Hematopoietic multipotent progenitor cell (in vitro differentiated cells): ENCODE measurements at regions not wholly inside any gene's neighbourhood (a gene's known extent, or its start where the extent isn't known, plus 50 kb on each side); places are given as distances from the start of the nearest gene placed in this dataset.

ENCODE experiments used
- DNase-seq, 3 donors: peaks; one replicate each; pipeline ENCODE4 v3.0.0-alpha.2; 2011 to 2015; ENCODE audit warnings: low read depth in 2 of 3, low spot score in 2 of 3

DNA sequence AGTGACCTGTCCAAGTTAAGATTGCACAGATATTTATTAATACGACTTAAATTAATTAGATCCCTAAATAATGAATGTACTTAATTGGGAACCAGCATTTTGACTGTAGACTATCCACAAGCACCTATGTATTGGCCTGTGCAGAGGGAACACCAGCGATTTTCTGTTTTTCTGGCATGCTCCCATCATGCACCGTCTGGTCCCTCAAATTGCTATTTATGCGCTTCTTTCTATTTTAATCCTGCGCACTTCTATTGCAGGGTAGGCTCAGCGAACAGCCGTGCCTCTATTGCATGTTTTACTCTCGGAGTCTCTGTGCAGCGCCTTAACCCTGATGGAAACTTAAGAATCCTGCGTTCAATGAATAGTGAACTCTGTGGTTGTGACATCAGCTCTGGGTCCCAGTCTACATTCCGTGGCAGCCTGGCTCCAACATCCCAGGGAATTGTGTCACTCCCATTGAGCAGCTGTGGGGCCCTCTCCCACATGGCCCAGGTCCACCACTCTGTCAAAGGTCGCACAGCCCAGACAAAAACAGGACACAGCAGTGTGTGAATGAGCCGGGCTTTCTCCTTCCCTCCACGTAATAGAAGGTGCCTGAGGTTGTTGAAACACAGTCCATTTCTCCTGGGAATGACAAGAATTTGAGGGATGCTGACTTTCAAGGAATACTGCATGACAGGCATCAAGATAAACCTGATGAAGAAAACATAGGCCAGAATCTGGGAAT is 239.7 kb upstream of the KLF6 start:
- no peak for DNase-seq

DNA sequence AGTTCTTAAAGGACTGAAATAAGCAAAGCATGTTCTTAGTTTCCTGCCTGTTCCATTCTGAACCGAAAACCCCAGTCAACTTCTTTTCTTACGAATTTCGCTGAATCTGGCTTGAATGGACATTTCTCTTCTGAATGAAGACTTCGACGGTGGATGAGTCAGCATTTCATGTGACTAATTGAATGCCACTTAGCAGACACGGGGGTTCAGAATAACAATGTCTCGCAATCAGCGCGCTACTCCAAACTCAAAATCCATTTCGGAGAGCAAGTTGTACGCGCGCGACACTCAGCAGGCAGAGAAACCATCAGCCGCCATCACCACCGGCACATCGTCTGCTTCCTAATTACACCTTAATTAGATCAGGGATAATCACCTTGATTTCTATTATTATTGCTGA is 239.0 kb upstream of the KLF6 start:
- no peak for DNase-seq

DNA sequence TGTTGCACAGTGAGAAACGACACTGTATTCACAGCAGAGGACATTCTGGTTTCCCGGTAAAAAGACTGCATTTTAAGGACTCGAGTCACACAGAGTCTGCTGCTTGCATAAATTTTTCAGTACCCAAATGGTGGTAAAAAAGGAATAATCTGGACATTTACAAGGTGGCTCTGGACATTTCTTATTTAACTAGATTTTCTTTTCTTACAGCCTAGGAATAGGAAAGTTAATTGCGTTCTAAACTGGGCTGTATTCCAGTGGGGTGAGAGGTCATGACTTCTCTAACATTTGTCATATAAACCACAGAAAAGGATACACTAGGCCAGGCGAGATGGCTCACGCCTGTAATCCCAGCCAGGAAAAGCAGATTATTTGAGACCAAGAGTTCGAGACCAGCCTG is 237.5 kb upstream of the KLF6 start:
- DNase-seq, result no peak

DNA sequence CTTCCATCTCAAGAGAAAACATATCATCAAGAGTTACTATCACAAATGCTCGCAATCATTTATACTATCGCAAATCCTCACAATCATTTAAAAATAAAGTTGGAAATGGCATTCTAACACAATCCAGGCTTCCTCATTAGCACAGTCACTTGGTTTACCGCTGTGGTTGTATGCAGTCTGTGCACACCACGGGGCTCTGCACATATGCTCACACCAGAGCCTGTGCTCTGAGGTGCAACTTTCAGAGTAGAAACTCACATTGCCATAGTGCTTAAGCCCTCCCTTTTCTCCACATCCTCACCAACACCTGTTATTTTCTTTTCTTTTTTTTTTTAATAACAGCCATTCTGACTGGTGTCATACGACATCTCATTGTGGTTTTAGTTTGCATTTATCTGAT is 235.6 kb upstream of the KLF6 start:
- no peak for DNase-seq

DNA sequence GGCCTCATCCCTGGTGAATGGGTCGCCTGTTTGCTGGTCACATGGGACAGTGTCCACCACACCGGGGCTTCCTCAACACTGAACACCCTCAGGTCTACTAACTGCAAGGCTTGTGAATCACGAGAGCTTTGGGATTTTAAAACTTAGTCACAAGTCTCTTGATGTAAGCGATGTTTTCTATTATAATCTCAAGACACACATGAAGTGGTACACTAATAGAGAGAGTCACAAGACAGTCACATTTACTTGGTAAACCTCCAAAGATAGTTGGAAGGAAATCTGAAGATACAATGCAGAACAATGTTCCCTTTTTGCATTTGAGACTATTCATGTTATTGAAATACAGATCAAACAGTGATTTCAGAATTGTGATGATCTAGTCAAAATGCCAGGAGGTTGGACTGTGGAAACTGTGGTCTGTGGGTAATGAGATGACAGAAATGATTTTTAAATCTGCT is 233.1 kb upstream of the KLF6 start:
- peak in 2 of 3 donors; percentile 3 to 33 for DNase-seq

DNA sequence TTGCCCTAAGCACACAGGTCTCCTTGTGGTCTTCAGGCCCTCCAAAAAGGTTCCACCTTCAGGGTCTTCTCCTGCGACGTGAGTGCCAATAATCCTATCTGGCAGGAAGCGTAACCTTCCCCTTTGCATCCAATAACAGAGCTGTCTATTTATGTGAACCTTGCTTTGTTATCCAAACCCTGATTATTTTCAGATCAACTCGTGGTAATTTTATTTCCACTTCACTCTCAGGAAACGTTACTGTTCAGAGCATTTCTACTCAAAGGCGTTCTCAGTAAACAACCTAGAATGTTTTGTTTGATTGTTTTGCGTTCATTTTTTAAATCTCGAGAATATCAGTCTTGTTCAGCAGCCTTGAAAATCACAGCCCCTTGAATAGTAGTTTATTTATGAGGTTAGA is 232.3 kb upstream of the KLF6 start:
- DNase-seq, result no peak

DNA sequence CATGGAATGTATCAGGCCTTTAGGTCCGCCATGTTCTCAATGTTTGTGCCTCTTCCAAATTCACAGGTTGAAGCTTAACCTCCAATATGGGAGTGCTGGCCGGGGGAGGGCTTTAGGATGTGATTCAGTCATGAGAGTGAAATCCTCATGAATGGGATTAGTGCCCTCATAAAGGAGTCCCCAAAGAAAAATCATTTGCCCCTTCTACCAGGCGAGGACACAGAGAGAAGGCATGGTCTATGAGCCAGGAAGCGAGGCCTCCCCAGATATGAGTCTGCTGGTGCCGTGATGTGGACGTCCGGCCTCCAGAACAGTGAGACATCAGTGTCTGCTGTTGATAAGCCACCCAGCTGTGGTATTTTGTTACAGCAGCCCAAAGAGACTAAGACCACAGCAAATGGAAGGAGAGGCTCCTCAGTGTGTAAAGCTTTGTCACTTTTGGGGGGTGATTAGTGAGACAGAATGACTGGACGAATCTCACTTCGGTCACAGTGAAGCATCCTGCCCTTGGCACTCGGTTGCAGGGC is 231.3 kb upstream of the KLF6 start:
- peak in 2 of 3 donors; percentile 6 to 10 for DNase-seq

DNA sequence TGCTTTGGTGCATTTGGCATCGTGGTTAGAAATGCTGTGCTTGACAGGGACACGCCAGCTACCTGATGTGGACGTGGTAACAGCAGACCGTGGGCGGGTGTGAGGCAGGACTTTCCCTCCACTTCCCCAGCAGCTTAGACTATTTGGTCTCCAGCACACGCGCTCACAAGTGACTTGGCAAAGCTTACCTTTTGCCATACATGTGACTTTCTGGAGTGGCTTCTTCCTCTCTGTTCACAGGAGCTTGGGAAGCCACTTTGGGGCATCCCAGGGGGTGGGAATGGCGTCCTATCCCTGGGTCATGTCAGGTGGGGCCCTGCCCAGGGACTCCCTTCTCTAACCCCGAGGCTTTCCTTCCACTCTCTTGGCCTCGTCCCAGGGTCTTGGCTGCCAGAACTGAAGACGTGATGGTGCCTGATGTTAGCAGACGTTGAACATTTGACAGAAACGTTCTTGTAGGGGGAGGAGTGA is 228.7 kb upstream of the KLF6 start:
- no peak for DNase-seq

DNA sequence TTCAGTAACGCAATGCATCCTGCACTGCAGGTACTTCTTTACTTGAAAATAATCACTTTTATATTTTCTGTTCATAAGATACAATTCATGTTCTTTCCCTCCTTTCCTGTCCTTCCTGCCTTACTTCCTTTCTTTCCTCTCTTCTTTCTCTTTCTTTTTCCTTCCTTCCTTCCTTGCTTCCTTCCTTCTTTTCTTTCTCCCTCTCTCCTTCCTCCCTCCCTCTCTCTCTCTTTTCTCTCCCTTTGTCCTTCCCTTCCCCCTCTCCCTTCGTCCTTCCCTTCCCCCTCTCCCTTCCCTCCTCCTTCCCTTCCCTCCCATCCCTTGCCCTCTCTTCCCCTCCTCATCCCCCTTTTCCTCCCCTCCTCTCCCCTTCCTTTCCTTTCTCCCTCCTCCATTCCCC is 227.8 kb upstream of the KLF6 start:
- DNase-seq, result no peak

DNA sequence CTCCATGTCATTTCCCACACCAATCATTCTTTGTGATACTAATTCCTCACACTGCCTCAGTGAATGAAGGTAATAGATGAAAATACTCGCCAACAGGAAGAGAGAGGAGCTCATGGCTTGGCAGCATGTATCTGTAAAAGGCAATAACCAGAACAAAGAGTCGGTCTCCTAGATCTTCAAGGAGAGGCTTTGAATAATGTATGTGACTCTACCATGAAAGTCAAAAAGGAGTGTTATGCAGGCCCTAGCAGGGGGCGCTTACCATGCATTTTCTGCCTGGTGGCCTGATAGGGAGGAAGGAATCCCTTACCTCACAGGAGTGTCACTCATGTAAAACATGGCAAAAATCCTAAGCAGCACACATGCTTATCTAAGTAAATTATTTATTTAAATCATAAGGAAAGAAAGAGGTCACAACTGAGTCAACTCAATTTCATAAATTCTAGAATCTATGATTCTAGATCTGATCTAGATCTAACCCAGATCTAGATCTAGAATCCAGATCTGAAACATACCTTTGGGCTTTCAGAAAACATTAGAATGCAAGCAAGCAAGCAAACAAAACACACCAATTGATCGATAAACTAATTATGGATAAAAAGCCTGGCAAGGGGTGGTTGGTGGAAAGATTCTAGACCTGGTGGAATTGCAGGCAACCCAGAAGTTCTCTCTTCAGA is 226.3 kb upstream of the KLF6 start:
- DNase-seq, result no peak

DNA sequence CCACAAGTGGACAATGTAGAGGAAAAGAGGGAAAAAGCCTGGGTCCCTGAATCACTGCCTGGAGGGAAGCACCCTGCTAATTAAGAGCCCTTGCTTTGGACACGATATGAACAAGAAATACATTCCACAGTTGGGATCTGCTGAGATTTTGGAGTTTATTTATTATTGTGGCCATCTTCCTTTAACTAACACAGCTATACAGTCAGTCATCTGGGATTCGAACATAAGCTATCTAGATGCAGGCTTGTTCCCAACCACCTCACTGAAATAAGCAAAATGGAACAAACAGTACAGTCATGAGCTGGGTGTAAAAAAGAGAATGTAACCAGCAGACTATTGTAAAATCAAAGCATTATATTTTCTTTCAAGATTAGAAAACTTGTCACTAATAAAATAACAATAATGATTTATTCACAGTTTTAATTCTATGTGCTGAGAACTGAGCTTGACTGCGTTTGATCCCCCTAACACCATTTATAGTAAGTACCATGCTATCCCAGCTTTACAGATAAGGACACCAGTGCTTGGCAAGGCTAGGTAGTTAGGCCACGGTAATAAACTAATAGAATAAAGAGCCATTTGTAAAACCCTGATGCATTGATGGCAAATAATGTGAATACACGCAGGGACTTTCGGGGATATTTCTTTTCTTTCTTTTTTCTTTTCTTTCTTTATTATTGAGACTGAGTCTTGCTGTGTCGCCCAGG is 223.8 kb upstream of the KLF6 start:
- no peak for DNase-seq

DNA sequence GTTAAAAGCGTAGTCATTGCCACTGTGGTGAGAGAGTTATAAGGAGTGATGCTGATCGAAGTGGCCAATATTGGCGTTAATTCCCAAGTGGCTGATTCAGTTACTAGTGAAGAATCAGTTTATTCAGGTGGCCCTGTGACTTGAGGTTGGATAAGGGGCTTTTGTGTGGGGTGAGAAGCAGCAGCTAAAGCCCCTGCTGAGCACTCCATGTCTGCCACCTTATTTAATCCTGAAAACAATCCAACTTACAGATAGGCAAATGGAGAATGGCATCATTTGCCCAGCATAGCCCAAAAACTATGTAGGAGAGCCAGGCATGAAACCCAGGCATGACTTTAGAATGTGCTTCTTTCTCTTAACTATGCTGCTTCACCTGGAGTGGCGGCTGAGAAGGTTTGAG is 222.8 kb upstream of the KLF6 start:
- no peak for DNase-seq

DNA sequence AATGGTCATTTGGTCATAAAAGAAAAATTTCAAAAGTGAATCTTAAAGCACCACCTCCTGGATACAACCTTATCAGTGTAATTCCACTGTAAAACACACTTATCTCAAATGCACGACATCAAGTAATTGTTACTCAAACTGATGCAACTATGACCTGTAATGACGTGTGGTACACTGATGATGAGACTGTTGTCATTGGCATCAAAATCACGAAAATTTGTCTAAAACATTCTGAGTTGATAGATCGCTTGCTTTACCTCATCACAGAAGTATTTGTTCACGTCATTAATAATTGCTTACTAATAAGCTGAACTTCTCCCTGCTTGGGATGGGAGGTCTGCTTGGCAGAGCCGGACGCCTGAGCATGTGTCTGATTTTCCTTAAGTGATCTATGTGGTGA is 221.8 kb upstream of the KLF6 start:
- no peak for DNase-seq

DNA sequence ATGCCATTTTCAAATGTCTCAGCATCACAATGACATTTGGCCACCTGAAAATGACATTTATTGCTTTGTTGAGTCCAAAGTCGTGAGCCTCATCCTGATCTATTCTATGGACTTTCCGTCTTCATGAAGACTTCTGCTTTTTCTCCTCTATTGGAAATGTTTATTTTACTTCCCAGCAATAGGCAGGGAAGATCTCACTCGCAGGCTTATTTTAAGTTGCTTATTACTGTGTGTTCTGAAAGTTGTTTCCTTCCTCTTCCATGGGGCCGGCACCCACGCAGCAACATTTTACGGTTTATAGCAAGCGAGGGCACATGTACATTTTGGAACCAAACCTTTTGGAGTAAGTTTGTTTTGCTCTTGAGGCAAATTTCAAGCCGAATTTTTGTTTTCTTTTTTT is 221.0 kb upstream of the KLF6 start:
- DNase-seq, result peak in 2 of 3 donors; percentile 10 to 38

DNA sequence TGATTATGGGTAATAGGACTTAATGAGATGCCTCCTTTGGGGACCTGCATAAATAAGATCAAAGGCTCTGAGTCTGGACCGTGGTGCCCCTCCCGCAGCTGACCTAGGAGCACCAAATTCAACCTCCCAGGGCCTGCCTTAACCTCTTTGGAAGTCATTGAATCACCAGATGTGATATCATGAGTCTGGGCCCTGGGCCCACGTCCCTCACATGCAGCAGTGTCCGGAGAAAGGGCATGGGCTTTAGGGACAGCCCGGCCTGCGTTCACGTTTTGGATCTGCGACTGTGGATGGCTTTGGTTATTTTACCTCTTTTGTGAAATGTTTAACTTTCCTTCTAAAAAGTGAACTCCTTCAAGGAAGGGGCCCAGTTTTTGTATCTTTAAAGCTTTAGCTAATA is 220.0 kb upstream of the KLF6 start:
- DNase-seq, result no peak

DNA sequence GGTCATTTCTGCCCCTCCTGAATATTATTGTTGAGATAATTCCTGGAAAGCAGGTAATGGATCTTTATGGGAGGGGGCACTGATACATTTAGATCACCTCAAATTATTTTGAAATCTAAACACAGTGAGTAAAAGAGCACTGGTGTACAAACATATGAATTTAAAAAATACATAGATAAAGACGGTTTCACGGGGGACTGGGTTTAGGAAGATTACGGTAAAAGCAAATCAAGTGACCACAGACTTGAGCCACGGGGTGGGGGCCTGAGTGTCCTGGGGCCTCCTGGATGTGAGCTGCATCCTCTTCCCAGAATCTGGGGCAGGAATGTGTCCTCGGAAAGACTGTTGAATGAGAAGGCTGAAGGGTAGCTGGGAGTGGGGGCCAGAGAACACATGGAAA is 219.1 kb upstream of the KLF6 start:
- no peak for DNase-seq

DNA sequence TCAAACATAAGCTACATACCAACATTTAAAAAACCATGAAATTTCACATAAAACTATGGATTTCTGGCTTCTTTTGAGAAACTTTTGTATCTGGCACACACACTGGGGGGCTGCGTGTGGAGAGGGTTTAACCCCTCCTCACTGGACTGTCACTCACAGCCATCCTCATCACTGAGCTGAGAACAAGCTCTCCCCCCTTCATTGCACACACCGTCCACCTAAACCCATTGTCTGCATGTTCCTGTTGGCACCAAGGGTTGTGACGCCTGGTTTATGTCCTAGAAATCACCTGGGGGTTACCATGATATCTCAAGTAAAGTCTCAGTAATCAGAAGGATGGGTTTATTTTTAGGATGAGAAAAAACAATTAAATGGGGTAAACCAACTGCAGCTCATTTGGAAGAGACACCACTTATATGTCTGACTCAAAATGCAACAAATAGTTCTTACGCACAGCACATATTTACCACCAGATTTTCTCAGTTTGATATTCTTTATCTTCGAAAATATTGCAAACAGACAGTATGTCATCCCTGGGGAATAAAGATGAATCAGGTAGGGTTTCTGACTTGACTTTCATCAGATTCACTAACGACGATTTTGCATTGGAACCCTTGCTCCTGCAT is 218.5 kb upstream of the KLF6 start:
- no peak for DNase-seq

DNA sequence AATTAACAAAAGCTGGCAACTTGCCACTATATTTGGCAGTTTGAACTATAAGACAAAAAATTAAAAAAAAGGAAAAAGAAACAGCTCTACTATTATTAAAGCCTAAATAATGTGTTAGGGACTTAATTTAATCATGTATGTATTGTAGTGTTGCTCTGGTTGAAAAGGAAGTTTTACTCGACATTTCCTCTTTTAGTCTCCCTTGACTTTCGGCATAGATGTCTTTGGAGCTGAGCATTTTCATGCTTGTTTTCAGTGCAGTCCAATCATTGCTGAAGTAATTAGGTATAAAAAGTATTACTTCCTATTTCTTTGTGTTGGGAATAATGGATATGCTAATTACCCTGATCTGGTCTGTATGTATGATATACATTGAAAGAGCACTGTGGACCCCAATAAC is 216.8 kb upstream of the KLF6 start:
- DNase-seq, result no peak

DNA sequence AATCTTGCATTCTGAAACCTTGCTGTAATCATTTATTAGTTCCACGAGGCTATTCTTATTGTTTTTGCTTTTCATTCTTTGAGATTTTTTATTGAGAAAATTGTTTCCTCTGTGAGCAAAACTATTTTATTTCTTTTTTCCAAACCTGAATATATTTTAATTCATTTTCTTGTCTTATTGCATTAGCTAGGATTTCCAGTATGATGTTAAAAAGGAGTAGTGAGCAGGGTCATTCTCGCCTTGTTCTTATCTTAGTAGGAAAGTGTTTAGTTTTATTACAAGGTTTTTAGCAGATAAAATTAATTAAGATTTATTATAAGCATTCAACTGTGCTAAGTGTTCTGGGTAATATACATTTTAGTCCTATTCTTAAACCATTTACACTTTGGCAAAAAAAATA is 214.6 kb upstream of the KLF6 start:
- no peak for DNase-seq

DNA sequence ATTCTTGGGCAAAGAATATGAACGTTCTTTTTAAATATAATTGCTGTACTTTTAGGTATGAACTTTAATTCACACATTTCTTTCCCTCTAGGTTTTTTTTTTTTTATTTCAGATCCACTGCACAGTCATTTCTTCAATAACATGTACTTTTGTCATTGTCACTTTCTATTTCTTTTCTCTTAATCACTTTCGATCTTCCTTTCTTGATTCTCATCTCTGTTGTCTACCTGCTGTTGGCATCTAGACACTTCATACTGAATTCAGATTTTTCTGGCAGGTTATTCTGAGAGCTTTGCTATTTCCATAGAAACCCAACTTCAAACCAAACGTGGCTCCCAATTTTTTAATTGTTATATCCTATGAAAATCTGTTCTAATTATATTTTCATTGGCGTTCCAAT is 211.7 kb upstream of the KLF6 start:
- DNase-seq, result no peak
